Heart left ventricle (tissue), 13 donors: ENCODE measurements at regions not wholly inside any gene's neighbourhood (a gene's known extent, or its start where the extent isn't known, plus 50 kb on each side); places are given as distances from the start of the nearest gene placed in this dataset.

Source experiments
- POLR2A ChIP-seq, 2 donors: fragments of 450-650 bp; IDR thresholded peaks; one replicate each; pipeline ENCODE4 v1.6.1; 2017; ENCODE audit warnings: antibody characterized with exemption in 2 of 2, mild to moderate bottlenecking in 2 of 2, moderate library complexity in 2 of 2
- TF ChIP-seq, protein P1 (sequence below), 12 donors: fragments of 200-600 bp; sonication (generic) in 4 of 12; IDR thresholded peaks; one replicate each; pipeline versions ENCODE4 v1.5.0 to v1.8.0; 2018 to 2022; ENCODE audit warnings: antibody characterized with exemption in 12 of 12, mild to moderate bottlenecking in 5 of 12
- donor health status: ischemic (EF 13 %, LVEDD 7.1; RV severe dilation, severe dysfunction).
- donor health status: DM: no; HTN: yes; CAD: no.
- donor health status: DM: no; HTN: no; CAD: no.
- donor health status: ischemic (EF 25% LVEDD 6.9; RV normal size, moderate dysfunction).
- donor health status: ischemic (EF 25% LVEDD 5.7; RV mildly dilated, moderate dysfunction).
- donor health status: ischemic (EF 35%, LVEDD 5.7; RV mildly dilated, moderate dysfunction).
- donor health status: nonischemic (EF 11% LVEDD 7.7; RV severe dilation, severe dysfunction).
- donor health status: DM: yes; HTN: yes; CAD: no.
- donor health status: PGD.
- donor health status: ischemic (EF 29% LVEDD 5.4; RV normal size, mild dysfunction).
- donor health status: nonischemic (EF 23%, LVEDD 6.1; RV moderate dilation, normal function).

DNA sequence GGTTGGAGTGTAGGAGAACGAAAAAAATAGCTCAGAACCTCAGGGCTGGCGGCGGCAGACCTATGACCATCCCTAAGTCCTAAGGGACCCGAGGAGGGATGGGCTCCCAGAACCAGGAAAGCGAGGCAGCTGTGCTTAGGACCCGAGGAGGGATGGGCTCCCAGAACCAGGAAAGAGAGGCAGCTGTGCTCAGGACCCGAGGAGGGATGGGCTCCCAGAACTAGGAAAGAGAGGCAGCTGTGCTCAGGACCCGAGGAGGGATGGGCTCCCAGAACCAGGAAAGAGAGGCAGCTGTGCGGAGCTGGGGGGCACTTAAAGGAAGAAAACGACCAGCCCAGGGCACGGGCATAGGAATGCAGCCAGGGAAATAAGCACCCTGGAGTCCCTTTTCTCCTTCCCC is 125.0 kb upstream of the DLG1 start:
- TF ChIP-seq POLR2A (IDR thresholded peaks at IDR 0.05): no peak
- TF ChIP-seq, protein P1, sequence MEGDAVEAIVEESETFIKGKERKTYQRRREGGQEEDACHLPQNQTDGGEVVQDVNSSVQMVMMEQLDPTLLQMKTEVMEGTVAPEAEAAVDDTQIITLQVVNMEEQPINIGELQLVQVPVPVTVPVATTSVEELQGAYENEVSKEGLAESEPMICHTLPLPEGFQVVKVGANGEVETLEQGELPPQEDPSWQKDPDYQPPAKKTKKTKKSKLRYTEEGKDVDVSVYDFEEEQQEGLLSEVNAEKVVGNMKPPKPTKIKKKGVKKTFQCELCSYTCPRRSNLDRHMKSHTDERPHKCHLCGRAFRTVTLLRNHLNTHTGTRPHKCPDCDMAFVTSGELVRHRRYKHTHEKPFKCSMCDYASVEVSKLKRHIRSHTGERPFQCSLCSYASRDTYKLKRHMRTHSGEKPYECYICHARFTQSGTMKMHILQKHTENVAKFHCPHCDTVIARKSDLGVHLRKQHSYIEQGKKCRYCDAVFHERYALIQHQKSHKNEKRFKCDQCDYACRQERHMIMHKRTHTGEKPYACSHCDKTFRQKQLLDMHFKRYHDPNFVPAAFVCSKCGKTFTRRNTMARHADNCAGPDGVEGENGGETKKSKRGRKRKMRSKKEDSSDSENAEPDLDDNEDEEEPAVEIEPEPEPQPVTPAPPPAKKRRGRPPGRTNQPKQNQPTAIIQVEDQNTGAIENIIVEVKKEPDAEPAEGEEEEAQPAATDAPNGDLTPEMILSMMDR (IDR thresholded peaks at IDR 0.05): no peak
